Transverse colon (tissue), 4 donors: ENCODE measurements at regions not wholly inside any gene's neighbourhood (a gene's known extent, or its start where the extent isn't known, plus 50 kb on each side); places are given as distances from the start of the nearest gene placed in this dataset.

Experiments used
- CTCF ChIP-seq, 5 experiments: fragments of 200-600 bp in 3 of 5; fragments of 450-650 bp in 2 of 5; sonication (generic) in 3 of 5; IDR thresholded peaks; 1 replicate in 2 of 5; 2 replicates in 3 of 5; pipeline ENCODE4 v1.5.1; 2016 to 2017; ENCODE audit warnings: antibody characterized with exemption in 5 of 5, inconsistent platforms in 3 of 5, mild to moderate bottlenecking in 2 of 5, moderate library complexity in 1 of 5
- EP300 ChIP-seq: sonication (generic); formaldehyde crosslinking; IDR thresholded peaks from one replicate; pipeline ENCODE4 v1.6.1; 2017; ENCODE audit warnings: antibody characterized with exemption, low read depth
- POLR2A ChIP-seq: fragments of 450-650 bp; IDR thresholded peaks from one replicate; pipeline ENCODE4 v1.6.1; 2016; ENCODE audit warnings: antibody characterized with exemption, mild to moderate bottlenecking, moderate library complexity
- POLR2AphosphoS5 ChIP-seq, 3 donors: sonication (generic); formaldehyde crosslinking; IDR thresholded peaks; one replicate each; pipeline ENCODE4 v1.6.1; 2016; ENCODE audit warnings: antibody characterized with exemption in 3 of 3

- no peak for TF ChIP-seq CTCF (IDR thresholded peaks at IDR 0.05)
- TF ChIP-seq POLR2A: no peak
- TF ChIP-seq POLR2AphosphoS5 (IDR thresholded peaks at IDR 0.05): no peak
- no peak for TF ChIP-seq EP300
Observed at GRCh38 chr1:59201341-59201740, 95.6 kb upstream of the FGGY start.
